ENCODE measurements at regions not wholly inside any gene's neighbourhood (a gene's known extent, or its start where the extent isn't known, plus 50 kb on each side); places are given as distances from the start of the nearest gene placed in this dataset.
A peak's percentile ranks its signal among the peaks of the same experiment; 100 is the strongest.

GRCh38 chr14:38901791-38902190, 201.2 kb downstream of the SEC23A start:
- DNase-seq (ENCODE audit: low read depth in 2 of 2) = no peak

- no peak for DNase-seq (ENCODE audit: low read depth in 2 of 2)
Observed at GRCh38 chr14:38900887-38901286, 202.1 kb downstream of the SEC23A start.

- DNase-seq (ENCODE audit: low read depth in 2 of 2) = no peak
Observed at GRCh38 chr14:38887696-38888095, 215.3 kb downstream of the SEC23A start.

GRCh38 chr14:38884109-38884508, 218.9 kb downstream of the SEC23A start:
- no peak for DNase-seq (ENCODE audit: low read depth in 2 of 2)

GRCh38 chr14:38883127-38883526, 219.9 kb downstream of the SEC23A start:
- DNase-seq (ENCODE audit: low read depth in 2 of 2) = no peak

GRCh38 chr14:38882533-38882932, 220.5 kb downstream of the SEC23A start:
- DNase-seq (ENCODE audit: low read depth in 2 of 2) = no peak

GRCh38 chr14:38880643-38881524, 222.2 kb downstream of the SEC23A start:
- no peak for DNase-seq (ENCODE audit: low read depth in 2 of 2)

- DNase-seq (ENCODE audit: low read depth in 2 of 2) = no peak
Observed at GRCh38 chr14:38877744-38878388, 225.2 kb downstream of the SEC23A start.

- DNase-seq (ENCODE audit: low read depth in 2 of 2) = no peak
Observed at GRCh38 chr14:38874721-38875120, 228.3 kb downstream of the SEC23A start.

- DNase-seq (ENCODE audit: low read depth in 2 of 2) = no peak
Observed at GRCh38 chr14:38873941-38874612, 229.0 kb downstream of the SEC23A start.

GRCh38 chr14:38870296-38870836, 232.7 kb downstream of the SEC23A start:
- no peak for DNase-seq (ENCODE audit: low read depth in 2 of 2)

- DNase-seq (ENCODE audit: low read depth in 2 of 2) = no peak
Observed at GRCh38 chr14:38868399-38869290, 234.4 kb downstream of the SEC23A start.

- peak; percentile 11 to 19 for DNase-seq (ENCODE audit: low read depth in 2 of 2)
Observed at GRCh38 chr14:38867561-38868150, 235.4 kb downstream of the SEC23A start.

GRCh38 chr14:38866461-38866860, 236.6 kb downstream of the SEC23A start:
- no peak for DNase-seq (ENCODE audit: low read depth in 2 of 2)

- DNase-seq (ENCODE audit: low read depth in 2 of 2) = no peak
Observed at GRCh38 chr14:38862366-38862765, 240.7 kb downstream of the SEC23A start.

- no peak for DNase-seq (ENCODE audit: low read depth in 2 of 2)
Observed at GRCh38 chr14:38860530-38860929, 242.5 kb downstream of the SEC23A start.

GRCh38 chr14:38856798-38857197, 246.2 kb downstream of the SEC23A start:
- DNase-seq (ENCODE audit: low read depth in 2 of 2) = no peak

- no peak for DNase-seq (ENCODE audit: low read depth in 2 of 2)
Observed at GRCh38 chr14:38855513-38855912, 247.5 kb downstream of the SEC23A start.

GRCh38 chr14:38851111-38851510, 251.9 kb downstream of the SEC23A start:
- no peak for DNase-seq (ENCODE audit: low read depth in 2 of 2)

GRCh38 chr14:38850664-38851063, 252.4 kb downstream of the SEC23A start:
- no peak for DNase-seq (ENCODE audit: low read depth in 2 of 2)
